ENCODE measurements at regions not wholly inside any gene's neighbourhood (a gene's known extent, or its start where the extent isn't known, plus 50 kb on each side); places are given as distances from the start of the nearest gene placed in this dataset.

- Histone ChIP-seq H3K4me3 (no peak overlapping the region), H3K4me1 (ENCODE audit: insufficient read depth) (no peaks in the 10 kb centered on the region), H3K27ac (no peak overlapping the region), H3K9me3 (no peaks in the 10 kb centered on the region), H3K27me3 (no peaks in the 10 kb centered on the region), H3K36me3 (no peaks in the 10 kb centered on the region)
- WGBS, 3 donors: 89 to 91% (median 90%) methylated on average over 2 of the region's 2 CpGs
- no peak for DNase-seq
- intact Hi-C loops (cut with DNase I): no loop called here
- TF ChIP-seq, protein P1, sequence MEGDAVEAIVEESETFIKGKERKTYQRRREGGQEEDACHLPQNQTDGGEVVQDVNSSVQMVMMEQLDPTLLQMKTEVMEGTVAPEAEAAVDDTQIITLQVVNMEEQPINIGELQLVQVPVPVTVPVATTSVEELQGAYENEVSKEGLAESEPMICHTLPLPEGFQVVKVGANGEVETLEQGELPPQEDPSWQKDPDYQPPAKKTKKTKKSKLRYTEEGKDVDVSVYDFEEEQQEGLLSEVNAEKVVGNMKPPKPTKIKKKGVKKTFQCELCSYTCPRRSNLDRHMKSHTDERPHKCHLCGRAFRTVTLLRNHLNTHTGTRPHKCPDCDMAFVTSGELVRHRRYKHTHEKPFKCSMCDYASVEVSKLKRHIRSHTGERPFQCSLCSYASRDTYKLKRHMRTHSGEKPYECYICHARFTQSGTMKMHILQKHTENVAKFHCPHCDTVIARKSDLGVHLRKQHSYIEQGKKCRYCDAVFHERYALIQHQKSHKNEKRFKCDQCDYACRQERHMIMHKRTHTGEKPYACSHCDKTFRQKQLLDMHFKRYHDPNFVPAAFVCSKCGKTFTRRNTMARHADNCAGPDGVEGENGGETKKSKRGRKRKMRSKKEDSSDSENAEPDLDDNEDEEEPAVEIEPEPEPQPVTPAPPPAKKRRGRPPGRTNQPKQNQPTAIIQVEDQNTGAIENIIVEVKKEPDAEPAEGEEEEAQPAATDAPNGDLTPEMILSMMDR (IDR thresholded peaks at IDR 0.05): no peak
- no peak for TF ChIP-seq EP300 (IDR thresholded peaks at IDR 0.05)
- no peak for TF ChIP-seq POLR2A (IDR thresholded peaks at IDR 0.05)
Observed at GRCh38 chr2:19717446-19717845, 184.3 kb downstream of the TTC32 start.

DNA sequence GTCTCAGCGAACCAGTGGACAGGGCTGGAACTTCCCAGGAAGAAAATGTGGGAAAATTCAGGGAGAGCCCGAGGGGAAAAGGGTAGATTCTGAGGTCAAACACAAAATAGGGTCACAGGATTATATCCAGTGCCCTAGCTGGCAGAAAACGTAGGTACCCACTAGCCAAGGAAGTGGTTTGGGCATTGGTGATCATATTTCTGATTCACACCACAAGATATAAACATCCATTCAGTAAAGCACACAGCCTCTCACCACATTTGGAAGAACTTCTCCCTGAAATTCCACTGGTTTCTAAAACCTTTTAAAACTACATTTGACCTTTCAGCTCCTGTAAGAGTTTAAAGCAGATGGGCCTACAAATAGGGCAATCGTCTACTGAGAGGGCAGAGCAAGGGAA, 186.9 kb downstream of the TTC32 start:
- Histone ChIP-seq H3K27me3 (no peaks in the 10 kb centered on the region), H3K36me3 (no peaks in the 10 kb centered on the region), H3K9me3 (no peaks in the 10 kb centered on the region), H3K4me1 (ENCODE audit: insufficient read depth) (no peaks in the 10 kb centered on the region), H3K27ac (no peak overlapping the region), H3K4me3 (no peak overlapping the region)
- 83 to 88% (median 88%) methylated on average over 4 of the region's 4 CpGs for WGBS, 3 donors
- TF ChIP-seq, protein P1 (IDR thresholded peaks at IDR 0.05): no peak
- TF ChIP-seq EP300 (IDR thresholded peaks at IDR 0.05): no peak
- DNase-seq: no peak
- intact Hi-C loops (cut with DNase I): no loop called here

DNA sequence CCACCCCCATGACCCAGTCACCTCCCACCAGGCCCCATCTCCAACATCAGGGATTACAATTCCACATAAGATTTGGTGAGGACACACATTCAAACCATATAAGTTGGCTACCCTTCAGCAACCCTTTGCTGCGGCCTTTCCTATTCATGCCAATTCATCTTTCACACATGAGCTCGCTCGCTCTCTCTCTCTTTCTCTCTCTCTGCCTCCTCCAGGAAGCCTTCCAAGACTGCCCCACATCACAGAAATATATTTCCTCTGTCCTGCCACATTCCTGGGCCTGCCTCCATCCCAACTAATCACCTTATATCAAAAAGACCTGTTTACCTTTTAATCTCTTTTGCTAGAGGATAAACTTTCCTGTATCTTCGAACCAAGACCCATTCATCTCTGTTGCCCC, 188.9 kb downstream of the TTC32 start:
- H3K27me3 ChIP-seq: no peaks in the 10 kb centered on the region
- no peak overlapping the region for H3K27ac ChIP-seq
- TF ChIP-seq, protein P1 (IDR thresholded peaks at IDR 0.05): no peak
- TF ChIP-seq EP300 (IDR thresholded peaks at IDR 0.05) (no peak), POLR2A (IDR thresholded peaks at IDR 0.05) (no peak)
- H3K4me3 ChIP-seq: no peak overlapping the region
- H3K36me3 ChIP-seq: no peaks in the 10 kb centered on the region
- WGBS, 3 donors: 93 to 95% (median 94%) methylated on average over 4 of the region's 4 CpGs
- H3K9me3 ChIP-seq: peaks cover 0 to 3% of the 10 kb centered on the region in 2 donors
- intact Hi-C loops (cut with DNase I): no loop called here
- no peaks in the 10 kb centered on the region for H3K4me1 ChIP-seq (ENCODE audit: insufficient read depth)
- DNase-seq: no peak

- no peaks in the 10 kb centered on the region for H3K36me3 ChIP-seq
- TF ChIP-seq EP300 (IDR thresholded peaks at IDR 0.05) (no peak), POLR2A (IDR thresholded peaks at IDR 0.05) (no peak)
- TF ChIP-seq, protein P1 (IDR thresholded peaks at IDR 0.05): no peak
- intact Hi-C loops (cut with DNase I): no loop called here
- H3K4me1 ChIP-seq (ENCODE audit: insufficient read depth): no peaks in the 10 kb centered on the region
- H3K4me3 ChIP-seq: no peak overlapping the region
- peaks cover 0 to 3% of the 10 kb centered on the region in 2 donors for H3K9me3 ChIP-seq
- no peak overlapping the region for H3K27ac ChIP-seq
- H3K27me3 ChIP-seq: no peaks in the 10 kb centered on the region
- no peak for DNase-seq
- 38 to 42% (median 40%) methylated on average over 5 of the region's 5 CpGs for WGBS, 3 donors
Observed at GRCh38 chr2:19711470-19712372, 190.1 kb downstream of the TTC32 start.
